GM18909 (cell line): ENCODE measurements at regions not wholly inside any gene's neighbourhood (a gene's known extent, or its start where the extent isn't known, plus 50 kb on each side); places are given as distances from the start of the nearest gene placed in this dataset.

Experiments
- ATAC-seq: cut with Tn5 transposase; IDR thresholded peaks from one replicate; pipeline ENCODE4 v1.9.1; 2021; ENCODE audit warnings: mild to moderate bottlenecking; ENCODE audit not compliant: unreplicated experiment, poor library complexity

DNA sequence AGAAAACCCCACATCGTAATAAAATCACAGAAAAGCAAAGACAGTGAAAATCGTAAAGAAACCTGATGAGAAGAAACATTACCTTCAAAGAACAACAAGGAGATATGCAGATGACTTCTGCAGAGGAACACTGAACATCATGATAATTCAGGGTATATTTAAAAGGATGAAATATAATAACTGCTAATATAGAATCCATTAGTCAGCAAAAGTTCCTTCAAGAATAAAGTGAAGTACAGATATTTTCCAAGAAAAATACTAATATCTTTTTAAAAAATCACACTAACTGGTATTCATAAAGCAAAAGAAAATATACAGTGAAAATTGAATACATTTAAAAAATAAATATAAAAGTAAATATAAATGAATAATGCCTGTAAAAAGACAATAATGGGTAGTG lies 176.3 kb upstream of the VEGFC start:
- ATAC-seq: no peak

DNA sequence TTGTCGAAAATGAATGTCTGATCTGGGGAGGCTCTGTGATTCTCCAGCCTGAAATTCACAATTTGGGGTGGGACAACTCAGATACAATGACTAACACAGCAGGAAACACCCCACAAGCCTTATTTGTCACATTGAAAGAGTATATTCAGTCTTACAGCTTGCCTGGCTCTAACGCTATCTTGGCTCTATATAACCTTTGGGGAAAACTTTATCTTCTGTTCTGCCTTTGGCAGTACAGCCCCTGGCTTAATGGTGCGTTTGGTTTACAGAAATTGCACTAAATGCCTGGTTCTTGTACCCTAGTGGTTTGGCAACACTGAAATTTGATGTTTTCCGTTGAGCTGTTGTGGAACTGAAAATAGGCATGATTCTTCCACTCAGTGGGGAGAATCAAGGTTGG lies 178.1 kb upstream of the VEGFC start:
- ATAC-seq: no peak

DNA sequence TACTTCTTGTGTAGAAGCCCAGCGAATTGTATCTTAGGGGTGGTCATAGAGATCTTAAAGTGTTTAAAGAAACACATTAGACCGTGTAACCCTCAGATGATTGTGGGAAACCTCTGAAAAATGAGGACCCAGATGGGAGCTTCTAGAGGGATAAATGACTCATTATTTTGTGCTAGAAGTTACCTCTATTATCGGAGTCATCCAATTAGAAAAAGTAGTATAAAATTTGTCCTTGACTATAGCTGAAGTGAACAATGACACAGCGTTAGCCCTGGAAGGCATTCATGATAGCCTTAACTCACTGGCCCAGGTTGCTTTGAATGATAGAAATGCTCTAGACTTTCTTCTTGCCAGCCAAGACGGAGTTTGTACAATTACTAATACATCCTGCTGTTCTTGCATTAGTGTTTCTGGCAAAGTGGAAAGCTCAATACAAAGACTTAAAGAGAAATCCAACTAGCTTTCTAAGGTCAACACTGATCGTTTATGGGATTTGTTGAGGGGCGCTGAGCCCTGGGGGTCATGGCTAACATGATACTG lies 178.9 kb upstream of the VEGFC start:
- no peak for ATAC-seq

DNA sequence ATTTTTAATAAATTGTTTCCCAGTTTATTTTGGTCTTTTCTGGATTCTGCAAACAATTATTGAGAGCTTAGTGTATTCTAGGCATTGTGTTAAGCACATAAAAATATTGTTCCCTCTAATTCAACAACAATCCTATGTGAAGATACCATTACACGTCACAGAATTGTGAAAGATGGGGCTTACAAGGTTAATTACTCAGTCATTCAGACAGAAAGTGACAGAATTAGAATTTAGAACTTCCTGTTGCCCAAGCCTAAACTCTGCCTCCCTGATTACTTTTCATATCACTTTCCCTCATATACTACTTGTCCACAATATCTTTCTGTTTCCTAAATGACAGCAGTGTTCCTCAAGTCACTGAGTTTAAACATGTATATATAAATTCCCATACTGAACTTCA lies 186.7 kb upstream of the VEGFC start:
- no peak for ATAC-seq

DNA sequence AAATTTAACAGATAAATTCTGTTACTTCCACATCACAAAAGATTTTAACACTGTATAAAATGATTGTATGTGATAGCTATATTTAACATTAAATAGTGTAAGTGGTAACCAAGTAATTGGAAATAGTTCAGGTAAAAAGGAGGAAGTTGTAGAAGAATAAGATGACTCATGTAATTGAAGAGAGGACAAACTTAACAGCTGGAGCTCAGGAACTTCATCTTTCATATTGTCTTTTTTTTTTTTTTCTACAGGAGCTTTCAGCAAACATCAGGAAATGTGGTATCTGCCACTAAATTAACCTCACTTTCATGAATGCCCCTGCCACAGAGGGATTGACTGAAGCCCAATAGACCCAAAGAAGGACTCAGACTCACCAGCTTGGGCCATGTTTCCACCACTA lies 188.4 kb upstream of the VEGFC start:
- ATAC-seq: no peak

DNA sequence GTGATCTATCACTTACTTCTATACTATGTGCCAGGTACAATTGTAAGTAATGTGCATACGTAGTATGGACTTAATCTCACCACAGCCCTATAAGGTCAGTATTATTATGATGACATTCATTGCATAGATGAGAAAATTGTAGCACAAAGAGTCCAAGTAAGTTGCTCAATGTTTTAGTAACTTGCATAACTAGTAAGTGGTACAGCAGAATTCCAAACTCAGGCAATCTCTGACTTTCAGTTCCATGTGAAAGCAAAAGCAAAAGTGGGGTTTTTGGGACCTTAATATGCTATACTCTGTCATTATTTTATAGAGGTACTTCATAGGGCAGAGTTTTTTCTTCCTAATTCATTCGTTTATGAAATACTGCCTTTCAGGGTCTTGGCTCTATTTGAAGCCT lies 188.8 kb upstream of the VEGFC start:
- ATAC-seq: no peak

DNA sequence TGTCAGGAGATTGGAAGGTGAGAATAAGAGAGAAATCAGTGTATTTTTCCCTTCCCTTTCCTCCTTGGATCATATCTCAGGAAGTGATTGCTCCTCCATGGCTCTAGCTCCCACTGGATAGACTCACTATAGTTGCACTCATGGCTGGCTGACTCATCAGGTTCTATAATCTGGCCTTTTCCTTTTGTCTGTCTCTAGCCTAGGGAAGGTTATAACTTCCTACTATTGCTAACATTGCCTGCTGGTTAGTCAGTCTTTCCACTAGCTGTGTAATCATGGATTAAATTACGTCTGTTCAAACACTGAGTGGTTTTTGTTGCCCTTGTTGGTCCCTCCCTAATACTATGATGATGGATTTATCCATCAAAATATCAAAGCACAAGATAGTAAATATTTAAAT lies 195.5 kb upstream of the VEGFC start:
- no peak for ATAC-seq

DNA sequence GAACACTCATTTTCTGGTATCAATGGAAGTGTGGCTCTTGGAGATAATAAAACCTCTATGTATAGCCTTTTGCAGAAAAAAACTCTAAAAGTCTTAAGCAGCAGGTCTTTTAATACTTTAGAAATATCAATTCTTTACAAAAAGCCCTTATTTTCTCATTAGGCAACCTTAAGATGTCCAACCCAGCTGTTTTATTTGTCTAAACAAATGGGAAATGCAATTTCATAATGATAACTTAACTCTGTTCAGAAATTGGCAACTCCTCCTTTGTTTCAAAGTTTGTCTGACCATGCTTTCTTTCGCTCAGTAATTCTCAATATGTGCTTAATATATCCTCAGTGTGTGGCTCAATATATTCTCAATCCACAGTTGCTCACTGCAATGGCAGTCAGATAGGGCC lies 196.5 kb upstream of the VEGFC start:
- ATAC-seq: no peak

DNA sequence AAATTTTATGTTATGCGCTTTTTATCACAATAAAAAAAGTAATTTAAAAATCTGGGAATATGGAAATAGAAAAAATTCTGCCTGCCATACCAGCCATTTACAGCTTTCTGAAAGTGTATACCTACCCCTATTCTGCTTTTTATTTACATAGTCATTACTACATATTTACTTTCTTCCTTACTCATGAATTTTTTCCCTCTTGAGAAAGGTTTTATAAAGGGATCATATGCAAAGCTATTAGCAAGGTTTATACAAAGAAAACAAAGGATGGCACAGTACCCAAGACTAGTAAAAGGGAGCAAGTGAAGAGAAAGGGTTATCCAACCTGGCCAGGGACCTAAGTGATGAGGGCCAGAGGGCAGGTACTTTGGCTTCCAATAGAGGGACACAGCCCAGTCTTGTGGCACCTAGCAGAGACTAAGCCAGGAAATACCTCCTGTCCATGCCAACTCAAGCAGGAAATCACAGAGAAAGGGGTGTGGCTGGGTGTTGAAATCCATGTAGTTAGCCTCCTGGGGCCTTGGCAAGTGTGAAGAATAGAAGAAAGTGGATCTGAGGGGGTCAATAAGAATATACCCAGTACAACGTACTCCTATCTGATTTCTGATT lies 207.3 kb upstream of the VEGFC start:
- no peak for ATAC-seq

DNA sequence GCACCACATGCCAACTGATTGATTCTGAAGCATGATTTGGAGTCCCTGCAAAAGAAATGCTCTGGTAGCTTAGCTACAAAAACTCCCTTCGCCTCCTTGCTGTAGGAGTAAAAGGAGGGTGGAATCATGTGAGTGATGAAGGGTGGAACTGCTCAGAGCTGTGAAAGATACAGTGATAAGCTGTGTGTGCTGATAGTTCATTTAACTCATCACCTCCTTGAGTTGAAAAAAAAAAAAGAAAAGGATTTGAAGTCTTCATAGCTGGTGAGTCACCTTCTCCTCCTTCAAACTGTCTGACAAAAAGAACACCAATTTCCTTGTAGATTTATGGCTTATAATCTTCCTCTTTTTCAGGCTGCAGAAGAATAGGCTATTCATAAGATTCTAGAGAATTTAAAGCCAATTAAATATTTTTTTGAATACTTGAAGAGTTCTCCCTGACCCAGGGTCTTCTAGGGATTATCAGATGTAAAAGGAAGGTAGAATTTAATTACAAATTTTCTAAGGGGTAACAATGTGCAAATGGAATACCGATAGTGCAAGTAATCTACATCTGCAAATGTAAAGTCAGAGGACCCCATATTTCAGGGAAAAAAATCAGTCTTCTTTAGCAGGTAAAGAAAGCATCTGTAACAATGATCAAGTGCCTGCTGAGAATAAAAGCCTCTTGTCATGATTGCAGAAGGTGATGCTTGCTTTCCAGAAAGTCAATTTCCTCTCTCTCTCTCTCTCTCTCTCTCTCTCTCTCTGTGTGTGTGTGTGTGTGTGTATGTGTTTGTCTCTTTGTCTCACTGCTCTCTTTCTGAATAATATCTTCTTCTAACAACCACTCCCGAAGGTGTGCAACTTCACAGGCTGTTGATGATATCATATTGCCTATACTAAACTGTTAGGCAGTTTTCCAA lies 208.8 kb upstream of the VEGFC start:
- no peak for ATAC-seq

DNA sequence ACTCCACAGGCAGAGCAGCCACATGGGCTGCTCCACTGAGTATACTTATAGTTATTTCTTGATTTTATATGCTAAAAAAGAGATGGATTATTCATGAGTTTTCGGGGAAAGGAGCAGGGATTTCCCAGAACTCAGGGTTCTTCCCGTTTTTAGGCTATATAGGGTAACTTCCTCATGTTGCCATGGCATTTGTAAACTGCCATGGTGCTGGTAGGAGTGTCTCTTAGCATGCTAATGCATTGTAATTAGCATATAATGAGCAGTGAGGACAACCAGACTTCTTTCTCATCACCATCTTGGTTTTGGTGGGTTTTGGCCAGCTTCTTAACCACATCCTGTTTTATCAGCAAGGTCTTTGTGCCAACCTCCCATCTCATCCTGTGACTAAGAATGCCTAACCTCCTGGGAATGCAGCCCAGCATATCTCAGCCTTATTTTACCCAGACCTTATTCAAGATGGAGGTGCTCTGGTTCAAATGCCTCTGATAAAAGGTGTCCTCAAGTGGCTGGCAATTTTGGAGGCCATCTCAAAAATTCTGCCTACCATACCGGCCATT lies 213.0 kb upstream of the VEGFC start:
- no peak for ATAC-seq

DNA sequence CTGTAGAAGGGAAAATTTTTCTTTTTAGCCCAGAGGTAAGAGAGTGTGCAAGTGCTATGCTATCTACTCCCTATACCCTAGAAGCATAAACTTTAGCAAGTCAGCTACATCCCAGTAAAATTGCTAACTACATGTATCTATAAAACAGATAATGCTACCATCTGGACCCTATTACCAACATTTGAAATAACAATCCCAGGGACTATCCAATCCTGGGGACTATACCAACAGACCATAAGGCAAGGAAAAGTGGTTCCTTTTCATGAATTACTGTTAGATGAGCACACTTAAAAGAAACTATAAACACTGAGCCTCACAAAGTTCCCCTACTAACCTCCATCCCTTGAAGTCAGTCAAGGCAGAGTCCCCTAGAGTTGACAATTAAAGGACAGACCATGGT lies 213.6 kb upstream of the VEGFC start:
- no peak for ATAC-seq

DNA sequence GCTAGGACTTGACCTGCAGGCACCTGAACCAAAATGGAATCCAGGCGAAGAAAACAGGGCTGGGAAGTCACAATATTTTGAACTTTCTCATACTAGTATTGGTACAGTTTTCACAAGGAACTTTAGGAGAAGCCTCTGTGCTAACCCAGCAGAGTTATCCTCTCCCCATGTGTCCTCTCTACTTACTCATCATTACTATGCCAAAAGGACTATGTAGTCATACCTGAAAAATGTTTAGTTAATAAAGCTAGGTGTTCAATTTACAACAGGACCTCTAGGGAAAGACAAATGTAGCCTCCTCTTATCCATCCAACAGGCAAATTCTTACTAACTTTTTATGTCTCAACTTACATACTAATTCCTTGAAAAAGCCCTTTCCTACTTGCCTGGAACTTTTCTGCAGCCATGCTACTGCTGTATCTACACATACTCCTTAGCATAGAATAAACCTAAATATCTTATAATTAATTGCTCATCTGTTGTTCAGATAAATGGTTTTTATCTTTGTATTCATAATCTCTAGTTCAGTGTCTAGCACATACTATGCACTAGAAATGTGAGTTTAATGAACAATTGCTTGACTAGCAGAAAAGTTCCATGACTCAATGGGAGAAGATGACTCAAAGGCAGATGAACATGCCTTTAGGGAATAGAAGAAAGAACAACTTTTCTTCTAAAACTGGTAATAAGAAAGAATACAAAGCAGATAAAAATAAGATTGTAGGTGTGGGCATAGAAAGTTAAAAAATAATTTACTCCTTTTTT lies 215.5 kb upstream of the VEGFC start:
- no peak for ATAC-seq

DNA sequence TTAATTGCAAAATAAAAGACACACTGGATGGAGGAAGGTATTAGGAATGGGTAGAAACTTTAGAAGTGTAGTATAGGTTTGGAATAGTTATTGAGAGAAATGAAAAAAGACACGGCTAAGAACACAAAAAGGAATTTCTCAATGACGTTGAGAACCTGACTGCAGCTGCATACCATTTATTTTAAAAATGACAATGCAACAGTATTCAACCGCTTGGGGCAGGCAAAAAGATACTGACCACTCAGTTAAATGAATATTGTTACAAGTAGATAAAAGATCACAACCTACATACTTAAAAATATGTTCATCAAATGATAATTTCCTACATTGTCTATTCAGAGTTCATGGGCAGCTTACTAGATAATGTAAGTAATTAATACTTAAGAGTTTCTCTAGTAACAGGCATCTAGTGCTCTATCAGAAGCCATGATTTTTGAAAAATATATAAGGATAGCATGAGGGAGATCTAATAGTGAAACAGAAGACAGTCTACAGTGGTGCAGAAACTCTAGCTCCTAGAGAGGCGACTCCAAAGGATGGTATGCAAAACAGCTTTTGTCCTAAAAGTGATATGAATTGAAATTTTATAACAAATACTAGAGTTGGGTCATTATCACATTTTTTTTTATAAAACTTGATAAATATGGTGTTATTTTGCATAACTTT lies 216.2 kb upstream of the VEGFC start:
- no peak for ATAC-seq

DNA sequence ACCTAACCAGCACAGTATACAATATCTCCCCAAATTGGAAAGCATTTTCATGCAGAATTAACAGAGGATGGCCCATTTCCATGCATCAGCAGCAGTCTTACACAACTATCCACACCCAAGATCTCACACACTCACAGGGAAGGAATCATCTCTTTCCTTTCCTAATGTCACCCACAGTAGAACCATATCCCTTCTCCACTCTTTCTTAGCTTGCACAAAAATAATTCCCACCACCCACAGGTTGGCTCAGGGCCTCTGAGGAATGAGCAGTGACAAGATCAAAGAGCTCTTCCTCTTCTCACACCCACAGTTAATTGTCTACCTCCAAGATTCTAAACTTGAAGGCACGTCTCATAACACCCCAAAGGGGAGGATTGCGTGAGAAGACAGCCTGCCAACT lies 217.7 kb upstream of the VEGFC start:
- no peak for ATAC-seq

DNA sequence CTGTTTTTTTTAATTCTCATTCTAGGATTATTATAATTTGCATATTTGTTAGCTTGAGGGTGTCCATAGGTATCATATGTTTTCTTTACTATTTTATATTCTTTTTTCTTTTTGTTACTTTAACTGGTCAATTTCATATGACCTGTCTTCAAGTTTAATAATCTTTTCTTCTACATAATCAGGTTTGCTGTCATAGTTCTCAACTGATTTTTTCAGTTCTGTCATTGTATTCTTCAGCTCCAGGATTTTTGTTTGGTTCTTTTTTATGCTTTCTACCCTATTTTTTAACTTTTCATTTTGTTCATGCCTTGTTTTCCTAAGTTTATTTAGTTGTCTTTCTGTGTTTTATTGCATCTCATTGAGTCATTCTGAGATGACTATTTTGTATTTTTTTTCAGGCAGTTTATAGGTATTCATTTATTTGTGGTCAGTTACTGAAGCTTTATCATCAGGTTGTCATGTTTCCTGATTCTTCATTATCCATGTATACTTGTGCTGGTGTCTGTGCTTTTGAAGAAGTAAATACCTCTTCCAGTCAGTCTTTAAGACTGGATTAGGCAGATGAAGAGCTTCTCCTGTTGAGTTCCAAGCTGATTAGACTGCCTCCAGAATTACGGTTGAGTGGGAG lies 220.3 kb upstream of the VEGFC start:
- no peak for ATAC-seq

DNA sequence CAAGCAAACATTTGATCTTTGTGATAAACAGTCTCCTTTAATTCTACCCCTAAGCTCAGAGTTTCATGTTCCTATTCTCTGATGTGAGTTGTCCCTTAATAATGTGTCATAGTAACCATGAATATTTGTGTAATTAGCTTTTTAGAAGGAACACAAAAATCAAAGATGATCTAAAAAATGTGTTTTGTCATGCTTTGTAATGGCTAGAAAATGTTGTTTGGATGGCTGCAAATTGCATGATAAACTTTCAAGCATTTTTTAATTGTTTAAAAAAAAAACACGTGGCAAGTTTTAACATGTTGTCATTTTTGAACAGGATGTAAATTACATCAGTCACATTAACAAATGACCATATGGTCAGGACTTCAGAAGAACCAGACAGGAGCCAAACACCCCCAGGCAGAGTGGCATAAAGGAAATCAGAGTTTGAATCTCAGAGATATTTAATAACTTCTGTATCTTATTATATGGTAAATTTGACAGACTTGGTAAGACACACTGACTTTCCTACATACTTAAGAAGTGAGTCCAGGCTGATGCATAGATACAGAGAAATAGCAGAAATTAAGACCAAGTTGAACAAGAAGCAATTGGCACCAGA lies 223.9 kb upstream of the VEGFC start:
- no peak for ATAC-seq

DNA sequence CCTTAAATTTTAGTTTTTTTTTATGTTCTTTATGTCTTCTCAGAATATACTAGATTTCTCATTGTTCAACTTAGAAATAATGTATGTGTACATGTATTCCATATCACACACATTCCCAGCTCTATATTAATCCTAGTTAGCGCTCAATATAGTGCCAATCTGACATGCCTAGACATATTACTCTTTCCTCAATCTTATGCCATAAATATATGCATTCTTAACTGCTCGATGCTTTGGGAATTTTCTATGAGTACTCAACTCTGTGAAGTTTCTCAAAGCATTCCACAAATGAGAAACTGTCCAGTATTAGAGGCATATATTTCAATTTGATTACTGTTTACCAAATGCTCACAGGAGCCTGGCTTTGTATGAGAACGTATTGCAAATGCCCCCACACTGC lies 231.2 kb upstream of the VEGFC start:
- ATAC-seq: no peak

DNA sequence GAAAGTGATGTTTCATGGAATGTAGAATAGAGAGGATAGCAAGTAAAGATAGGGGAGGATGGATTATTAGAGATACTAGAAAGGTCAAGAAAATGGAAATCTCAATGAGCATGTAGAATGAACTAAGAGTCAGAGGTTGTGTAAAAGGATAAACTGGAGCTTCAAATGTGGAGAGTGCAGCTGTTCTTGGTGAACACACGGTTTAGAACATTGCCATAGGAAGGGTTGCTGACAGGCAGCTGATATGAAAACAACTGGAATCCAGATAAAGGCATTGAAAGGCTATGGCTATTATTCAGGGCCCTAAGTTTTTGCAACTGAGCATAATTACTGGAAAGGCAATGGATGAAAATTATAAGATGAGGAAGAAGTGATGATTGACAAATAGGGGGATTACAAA lies 239.6 kb upstream of the VEGFC start:
- ATAC-seq: no peak
